MM.1S (cell line): ENCODE measurements at regions not wholly inside any gene's neighbourhood (a gene's known extent, or its start where the extent isn't known, plus 50 kb on each side); places are given as distances from the start of the nearest gene placed in this dataset.

Experiments used
- CTCF ChIP-seq: fragments of 300-600 bp; sonication (generic); IDR thresholded peaks from 2 replicates; pipeline ENCODE4 v1.5.1; 2016; ENCODE audit warnings: antibody characterized with exemption, low read length, mixed read lengths
- EZH2phosphoT487 ChIP-seq: fragments of 300-600 bp; sonication (generic); IDR thresholded peaks from 2 replicates; pipeline ENCODE4 v1.6.1; 2018; ENCODE audit warnings: antibody characterized with exemption, low read length

- no peak for TF ChIP-seq CTCF
- no peak for TF ChIP-seq EZH2phosphoT487
Measured at GRCh38 chr12:75888399-75888798, 143.2 kb downstream of the PHLDA1 start.
